Activated T-cell treated with anti-CD3 and anti-CD28 coated beads, Interleukin-2, amount 50 U/mL, for 72 hours (primary cell): ENCODE measurements at regions not wholly inside any gene's neighbourhood (a gene's known extent, or its start where the extent isn't known, plus 50 kb on each side); places are given as distances from the start of the nearest gene placed in this dataset.

Experiments used
- ATAC-seq, 2 donors: fragments of 150-1000 bp; cut with Tn5 transposase; replicated peaks in 1 of 2; 2 replicates each; pipeline ENCODE4 v1.10.0; 2021; ENCODE audit warnings: moderate library complexity in 2 of 2, mild to moderate bottlenecking in 1 of 2
- DNase-seq, 2 donors: peaks; one replicate each; pipeline ENCODE4 v3.0.0; 2021 to 2022; ENCODE audit warnings: mixed read lengths in 1 of 2
- H3K27ac Mint-ChIP-seq: one replicate; pipeline ENCODE4 v1.8.0; 2022; ENCODE audit warnings: mild to moderate bottlenecking, moderate library complexity, mixed read lengths
- H3K27me3 Mint-ChIP-seq: one replicate; pipeline ENCODE4 v1.8.0; 2022; ENCODE audit warnings: low read depth, mixed read lengths
- H3K36me3 Mint-ChIP-seq, 2 donors: one replicate each; pipeline ENCODE4 v1.8.0; 2022; ENCODE audit warnings: mixed read lengths in 2 of 2, mild to moderate bottlenecking in 1 of 2; ENCODE audit not compliant: insufficient read depth in 2 of 2
- H3K4me1 Mint-ChIP-seq: one replicate; pipeline ENCODE4 v1.8.0; 2022; ENCODE audit warnings: low read depth, mixed read lengths
- H3K4me3 Mint-ChIP-seq, 2 donors: one replicate each; pipeline ENCODE4 v1.8.0; 2022; ENCODE audit warnings: mild to moderate bottlenecking in 2 of 2, mixed read lengths in 2 of 2, moderate library complexity in 2 of 2
- H3K9me3 Mint-ChIP-seq, 2 donors: one replicate each; pipeline ENCODE4 v1.8.0; 2022; ENCODE audit warnings: mixed read lengths in 2 of 2

DNA sequence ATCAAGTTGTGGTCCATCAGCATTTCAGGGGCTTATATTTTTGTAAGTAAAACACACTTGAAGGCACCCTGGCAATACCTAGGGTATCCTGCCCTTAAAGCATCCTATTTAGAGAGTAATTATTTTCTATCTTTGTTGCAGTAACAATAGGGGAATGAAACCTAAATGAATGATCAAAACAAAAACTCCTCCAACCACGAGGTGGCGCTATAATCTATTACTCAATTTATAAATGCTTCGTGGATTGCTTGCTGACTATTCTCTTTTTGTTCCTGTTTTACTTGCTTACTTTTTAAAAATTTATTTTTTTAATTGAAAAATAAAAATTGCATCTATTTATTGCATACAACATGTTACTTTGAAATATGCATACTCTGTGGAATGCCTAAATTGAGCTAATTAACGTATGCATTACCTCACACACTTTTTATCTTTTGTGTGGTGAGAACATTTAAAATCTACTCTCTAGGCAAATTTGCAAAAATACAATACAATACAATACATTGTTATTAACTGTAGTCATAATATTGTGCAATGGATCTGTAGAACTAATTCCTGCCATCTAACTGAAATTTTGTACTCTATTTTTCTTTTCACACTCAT, 147.7 kb upstream of the BMPER start:
- H3K27me3 Mint-ChIP-seq = no peaks in the 10 kb centered on the region
- no peak overlapping the region for H3K27ac Mint-ChIP-seq
- no peaks in the 10 kb centered on the region for H3K36me3 Mint-ChIP-seq
- H3K9me3 Mint-ChIP-seq = no peaks in the 10 kb centered on the region
- H3K4me3 Mint-ChIP-seq = no peak overlapping the region
- peak; percentile 6 to 27 for DNase-seq
- H3K4me1 Mint-ChIP-seq = no peaks in the 10 kb centered on the region
- no peak for ATAC-seq

DNA sequence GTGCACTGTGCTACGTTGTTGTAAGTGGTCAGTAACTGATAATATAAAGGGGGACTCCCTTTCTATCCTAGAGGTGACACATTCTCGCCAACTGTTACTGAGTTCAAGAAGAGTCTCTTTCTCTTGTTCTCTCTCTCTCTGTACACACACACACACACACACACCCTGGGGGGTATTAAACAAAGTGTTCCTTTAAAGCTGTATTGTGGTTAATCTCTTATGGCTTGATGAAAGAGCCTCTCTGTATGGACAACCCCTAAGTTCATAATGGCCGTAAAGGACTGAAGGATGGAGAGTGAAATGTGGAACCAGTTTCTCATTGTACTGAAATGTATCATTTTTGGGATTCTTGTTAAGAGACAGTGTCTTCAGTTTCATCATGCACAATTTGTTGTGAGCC, 145.2 kb upstream of the BMPER start:
- DNase-seq (no peak), ATAC-seq (no peak)
- H3K36me3 Mint-ChIP-seq = no peaks in the 10 kb centered on the region
- H3K4me1 Mint-ChIP-seq = no peaks in the 10 kb centered on the region
- no peaks in the 10 kb centered on the region for H3K9me3 Mint-ChIP-seq
- H3K27me3 Mint-ChIP-seq = no peaks in the 10 kb centered on the region
- H3K27ac Mint-ChIP-seq = no peak overlapping the region
- no peak overlapping the region for H3K4me3 Mint-ChIP-seq

DNA sequence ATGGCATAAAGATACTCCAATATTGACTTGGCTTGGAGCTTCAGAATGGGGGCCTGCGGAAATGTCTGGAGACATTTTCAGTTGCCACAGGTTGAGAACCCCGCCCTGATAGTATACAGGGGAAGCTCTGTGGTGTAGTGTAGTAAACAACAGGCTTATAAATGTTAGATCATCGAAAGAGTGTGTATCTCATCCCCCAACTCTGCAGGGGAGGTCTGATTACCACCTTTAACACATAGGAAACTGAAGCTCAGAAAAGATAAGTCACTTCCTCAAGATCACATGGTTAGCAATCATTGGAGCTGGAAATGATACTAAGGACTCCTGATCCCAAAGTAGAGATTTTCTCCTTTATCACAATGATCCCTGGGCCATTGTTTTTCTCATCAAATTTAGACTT, 144.5 kb upstream of the BMPER start:
- no peak overlapping the region for H3K4me3 Mint-ChIP-seq
- no peak for ATAC-seq
- H3K9me3 Mint-ChIP-seq = no peaks in the 10 kb centered on the region
- DNase-seq = no peak
- H3K36me3 Mint-ChIP-seq = no peaks in the 10 kb centered on the region
- no peaks in the 10 kb centered on the region for H3K4me1 Mint-ChIP-seq
- no peak overlapping the region for H3K27ac Mint-ChIP-seq
- H3K27me3 Mint-ChIP-seq = no peaks in the 10 kb centered on the region

DNA sequence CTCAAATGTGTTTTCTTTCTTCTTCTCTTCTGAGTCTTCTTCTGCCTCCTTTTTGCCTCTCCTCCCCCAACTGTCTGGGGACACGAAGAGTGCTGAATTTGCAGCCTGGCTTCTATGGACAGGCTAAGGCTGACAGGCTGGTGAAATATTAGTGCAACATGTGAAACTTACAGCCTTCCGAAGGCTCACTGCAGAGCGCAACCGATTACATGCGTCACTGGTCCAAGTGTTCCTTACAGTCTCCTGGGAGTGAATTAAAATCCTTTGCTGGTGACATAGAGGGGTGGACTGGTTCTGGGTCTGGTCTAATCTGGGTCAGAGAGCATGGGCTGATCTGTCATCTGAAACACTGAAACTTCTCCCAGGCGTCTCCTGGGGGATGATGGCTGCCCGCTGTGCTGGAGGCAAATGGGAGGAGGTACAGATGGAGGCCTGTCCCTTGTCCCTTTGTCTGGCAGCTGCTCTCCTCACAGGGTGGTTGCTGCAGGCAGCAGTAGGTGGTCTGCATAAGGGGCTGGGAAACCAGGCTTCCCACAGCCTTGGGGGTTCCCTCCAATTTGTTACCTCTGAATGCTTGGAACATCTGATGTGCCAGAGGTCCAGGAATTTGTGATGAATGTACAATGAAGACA, 143.8 kb upstream of the BMPER start:
- H3K4me1 Mint-ChIP-seq = no peaks in the 10 kb centered on the region
- no peak overlapping the region for H3K27ac Mint-ChIP-seq
- no peaks in the 10 kb centered on the region for H3K36me3 Mint-ChIP-seq
- no peaks in the 10 kb centered on the region for H3K27me3 Mint-ChIP-seq
- H3K4me3 Mint-ChIP-seq = no peak overlapping the region
- ATAC-seq (no peak), DNase-seq (no peak)
- H3K9me3 Mint-ChIP-seq = no peaks in the 10 kb centered on the region

DNA sequence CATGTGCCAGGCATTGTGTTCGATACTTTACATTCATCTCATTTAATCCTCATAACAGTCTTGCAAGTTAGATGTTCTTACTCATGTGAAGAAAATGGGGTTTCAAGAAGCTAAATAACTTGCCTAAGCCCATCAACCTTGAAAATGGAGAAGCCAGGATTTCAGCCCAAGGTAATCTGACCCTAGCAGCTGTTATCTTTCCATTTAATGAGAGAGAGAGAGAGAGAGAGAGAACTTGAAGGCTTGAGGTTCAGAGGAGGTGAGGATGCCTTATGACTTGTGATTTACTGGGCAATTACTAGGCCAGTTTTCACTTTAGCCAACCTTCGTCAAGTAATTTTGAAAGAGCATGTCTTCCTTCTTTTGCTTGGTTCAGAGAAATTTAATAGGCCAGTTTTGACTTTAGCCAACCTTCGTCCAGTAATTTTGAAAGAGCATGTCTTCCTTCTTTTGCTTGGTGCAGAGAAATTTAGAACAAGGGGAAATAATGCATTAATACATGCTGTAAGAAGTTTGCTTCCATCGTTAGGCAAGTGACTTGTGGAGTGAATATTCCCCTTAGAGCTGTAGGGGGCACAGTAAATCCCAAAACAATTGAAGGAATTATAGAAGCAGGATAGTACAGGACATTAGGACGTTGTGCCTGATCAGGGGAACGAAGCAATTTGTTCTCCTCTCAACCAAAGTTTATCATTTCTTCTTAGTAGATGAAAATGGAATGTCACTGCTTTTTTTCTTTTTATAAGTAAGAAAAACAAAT, 143.0 kb upstream of the BMPER start:
- no peaks in the 10 kb centered on the region for H3K36me3 Mint-ChIP-seq
- H3K27ac Mint-ChIP-seq = no peak overlapping the region
- DNase-seq (no peak), ATAC-seq (no peak)
- no peak overlapping the region for H3K4me3 Mint-ChIP-seq
- no peaks in the 10 kb centered on the region for H3K9me3 Mint-ChIP-seq
- no peaks in the 10 kb centered on the region for H3K4me1 Mint-ChIP-seq
- no peaks in the 10 kb centered on the region for H3K27me3 Mint-ChIP-seq

DNA sequence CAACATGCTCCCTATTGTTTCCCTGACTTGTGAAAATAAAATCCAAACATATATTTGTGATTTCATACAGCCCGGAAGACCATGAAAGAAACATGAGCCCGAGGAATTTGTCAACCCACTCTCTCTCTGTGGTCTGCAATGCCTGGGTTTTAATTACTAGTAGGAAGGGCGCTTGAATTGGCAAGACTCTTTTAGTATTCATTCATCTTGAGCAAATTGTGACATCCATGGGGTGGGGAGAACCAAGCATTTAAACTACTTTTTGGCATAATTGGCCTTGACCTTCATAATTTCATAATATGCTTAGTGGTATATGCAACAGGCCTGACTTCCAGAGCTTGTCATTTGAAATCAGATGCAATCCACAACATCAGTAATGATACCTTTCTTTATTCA, 142.4 kb upstream of the BMPER start:
- H3K36me3 Mint-ChIP-seq = no peaks in the 10 kb centered on the region
- no peaks in the 10 kb centered on the region for H3K9me3 Mint-ChIP-seq
- H3K27ac Mint-ChIP-seq = no peak overlapping the region
- H3K4me3 Mint-ChIP-seq = no peak overlapping the region
- DNase-seq = no peak
- no peaks in the 10 kb centered on the region for H3K27me3 Mint-ChIP-seq
- no peaks in the 10 kb centered on the region for H3K4me1 Mint-ChIP-seq
- no peak for ATAC-seq

DNA sequence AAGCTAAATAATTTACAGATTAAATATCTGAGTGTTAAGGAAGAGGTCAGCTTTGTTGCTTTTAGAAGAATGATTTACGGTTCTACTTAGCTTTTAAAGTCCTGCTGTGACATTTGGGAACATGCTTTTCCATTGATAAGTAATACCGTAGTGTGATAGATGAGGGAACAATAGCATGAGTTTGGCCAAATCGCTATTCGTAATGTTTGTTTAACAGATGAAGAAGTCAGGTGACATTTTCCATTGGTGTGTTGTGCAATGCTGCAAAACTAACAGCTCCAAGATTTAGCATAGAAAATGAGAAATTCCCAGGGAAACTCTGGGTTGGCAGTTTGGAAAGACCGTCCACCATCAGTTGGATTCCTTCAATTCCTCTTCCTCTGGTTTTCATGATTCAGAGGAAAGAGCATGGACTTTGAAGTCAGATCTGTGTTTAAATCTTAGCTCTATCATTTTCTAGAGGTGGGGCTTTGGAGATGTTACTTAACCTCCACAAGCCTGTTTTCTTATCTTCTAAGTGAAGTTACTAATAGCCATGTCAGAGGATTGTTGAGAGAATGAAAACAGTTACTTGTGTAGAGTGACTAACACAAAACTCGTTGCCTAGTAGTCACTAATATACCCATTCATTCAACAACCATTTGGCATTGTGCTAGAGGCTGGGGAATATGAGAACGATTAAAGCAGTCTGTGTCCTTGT, 140.4 kb upstream of the BMPER start:
- Mint-ChIP-seq H3K27me3 (no peaks in the 10 kb centered on the region), H3K4me3 (no peak overlapping the region), H3K36me3 (no peaks in the 10 kb centered on the region), H3K27ac (no peak overlapping the region), H3K4me1 (no peaks in the 10 kb centered on the region), H3K9me3 (no peaks in the 10 kb centered on the region)
- ATAC-seq = no peak
- no peak for DNase-seq

DNA sequence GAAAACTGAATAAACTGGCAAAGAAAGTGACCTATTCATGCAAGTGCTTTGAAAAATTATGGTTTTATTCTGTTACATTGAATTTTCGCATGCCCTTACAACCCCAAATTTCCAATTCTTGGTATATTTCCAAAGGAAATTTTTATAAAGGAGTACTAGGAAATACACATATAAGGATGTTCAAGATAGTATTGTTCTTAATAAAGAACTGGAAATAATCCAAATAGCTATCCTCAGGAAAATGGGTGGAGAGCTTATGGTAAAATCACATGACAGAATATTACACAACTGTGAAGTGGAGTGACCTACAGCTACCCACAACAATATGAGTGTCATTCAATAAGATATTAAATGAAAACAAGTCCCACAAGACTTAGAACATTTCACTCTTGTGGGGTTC, 138.9 kb upstream of the BMPER start:
- Mint-ChIP-seq H3K9me3 (no peaks in the 10 kb centered on the region), H3K4me1 (no peaks in the 10 kb centered on the region), H3K27ac (no peak overlapping the region), H3K4me3 (no peak overlapping the region), H3K36me3 (no peaks in the 10 kb centered on the region), H3K27me3 (no peaks in the 10 kb centered on the region)
- DNase-seq (no peak), ATAC-seq (no peak)

DNA sequence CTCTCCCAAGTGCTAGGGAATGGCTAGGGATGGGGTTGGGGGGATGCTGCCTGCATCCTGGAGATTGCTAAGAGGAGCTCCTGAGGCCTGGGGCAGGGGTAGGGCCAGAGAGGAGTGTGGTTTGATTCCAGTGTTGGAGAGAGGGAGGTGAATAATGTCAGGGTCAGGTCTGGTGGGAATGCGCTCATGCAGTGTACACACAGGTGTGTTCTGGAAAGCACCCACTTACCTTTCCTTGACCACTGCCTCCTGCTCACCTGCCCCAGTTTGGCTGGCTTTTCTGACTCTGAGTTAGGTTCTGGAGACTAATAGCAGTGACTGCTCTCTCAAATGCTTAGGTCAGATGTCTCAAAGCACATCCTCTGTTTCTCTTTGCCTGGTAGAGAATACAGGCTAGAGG, 135.4 kb upstream of the BMPER start:
- Mint-ChIP-seq H3K36me3 (no peaks in the 10 kb centered on the region), H3K27me3 (no peaks in the 10 kb centered on the region), H3K4me3 (no peak overlapping the region), H3K4me1 (peaks cover 12% of the 10 kb centered on the region), H3K27ac (no peak overlapping the region), H3K9me3 (peaks cover 1 to 4% of the 10 kb centered on the region in 2 donors)
- ATAC-seq = no peak
- DNase-seq = no peak

DNA sequence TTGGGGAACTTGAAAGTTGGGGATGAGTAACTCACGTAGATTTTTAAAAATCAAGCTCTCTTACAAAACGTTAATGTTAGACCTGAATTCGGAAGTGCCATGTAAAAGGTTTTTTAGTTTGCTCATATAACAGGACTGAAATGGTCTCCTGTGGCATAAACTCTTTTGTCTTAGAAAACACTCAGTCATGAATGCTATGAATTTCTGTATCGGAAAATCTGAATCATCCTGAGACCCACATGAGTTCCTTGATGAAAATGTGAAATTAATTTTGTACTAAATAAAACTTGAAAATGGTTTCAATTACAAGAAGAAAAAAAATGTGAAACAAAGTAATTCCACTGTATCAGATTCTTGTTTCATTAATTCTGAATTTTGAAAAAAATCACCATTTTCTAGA, 134.8 kb upstream of the BMPER start:
- Mint-ChIP-seq H3K36me3 (no peaks in the 10 kb centered on the region), H3K4me3 (no peak overlapping the region)

DNA sequence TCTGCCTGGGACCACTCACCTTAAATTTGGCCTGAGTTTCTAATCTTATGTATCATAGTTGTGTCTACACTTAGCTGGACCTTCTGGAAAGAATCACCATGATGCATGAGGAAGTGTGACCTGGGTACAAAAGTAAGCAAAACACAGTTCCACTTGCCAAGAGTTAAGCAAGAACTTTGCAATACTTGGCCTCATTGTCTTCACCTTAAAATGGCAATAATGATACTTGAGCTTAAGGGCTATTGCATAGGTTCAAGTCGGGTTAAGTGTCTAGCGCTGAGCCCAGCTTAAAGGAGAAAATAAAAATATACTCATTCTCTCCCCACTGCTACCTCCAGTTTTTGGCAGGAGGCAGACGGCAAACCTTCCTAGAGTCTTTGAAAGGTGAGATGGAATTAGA, 133.9 kb upstream of the BMPER start:
- ATAC-seq (no peak), DNase-seq (no peak)
- H3K4me3 Mint-ChIP-seq = no peak overlapping the region
- H3K9me3 Mint-ChIP-seq = peaks cover 1 to 4% of the 10 kb centered on the region in 2 donors
- no peaks in the 10 kb centered on the region for H3K36me3 Mint-ChIP-seq
- H3K27ac Mint-ChIP-seq = no peak overlapping the region
- no peaks in the 10 kb centered on the region for H3K27me3 Mint-ChIP-seq
- H3K4me1 Mint-ChIP-seq = peaks cover 16% of the 10 kb centered on the region

More for the DNA sequence above, 134.8 kb upstream of the BMPER start:
- H3K27me3 Mint-ChIP-seq = no peaks in the 10 kb centered on the region
- no peak overlapping the region for H3K27ac Mint-ChIP-seq
- ATAC-seq (no peak), DNase-seq (no peak)
- peaks cover 16% of the 10 kb centered on the region for H3K4me1 Mint-ChIP-seq
- H3K9me3 Mint-ChIP-seq = peaks cover 1 to 4% of the 10 kb centered on the region in 2 donors

DNA sequence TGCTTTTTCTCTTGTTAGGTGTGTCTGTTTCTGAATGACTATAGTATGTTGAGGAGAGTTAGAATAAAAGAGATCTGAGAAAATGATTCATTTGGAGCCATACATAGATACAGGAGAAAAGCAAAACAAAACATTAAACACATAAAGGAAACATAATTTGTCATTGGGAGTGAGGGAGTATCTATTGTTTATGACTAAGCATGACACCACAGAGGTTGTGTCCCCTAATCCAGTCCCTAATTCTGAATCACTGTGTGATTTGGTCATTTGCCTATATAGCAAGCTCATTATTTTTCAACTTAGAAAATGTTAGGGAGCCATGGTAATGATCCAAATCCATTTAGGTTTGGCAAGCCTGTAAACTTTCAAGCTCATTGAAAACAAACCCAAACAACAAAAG, 132.3 kb upstream of the BMPER start:
- peak; percentile 83 to 87 for ATAC-seq
- DNase-seq = no peak
- Mint-ChIP-seq H3K4me1 (peaks cover 16% of the 10 kb centered on the region), H3K36me3 (no peaks in the 10 kb centered on the region), H3K27me3 (no peaks in the 10 kb centered on the region), H3K27ac (peak overlapping the region; percentile 2), H3K4me3 (no peak overlapping the region), H3K9me3 (peaks cover 1 to 4% of the 10 kb centered on the region in 2 donors)

DNA sequence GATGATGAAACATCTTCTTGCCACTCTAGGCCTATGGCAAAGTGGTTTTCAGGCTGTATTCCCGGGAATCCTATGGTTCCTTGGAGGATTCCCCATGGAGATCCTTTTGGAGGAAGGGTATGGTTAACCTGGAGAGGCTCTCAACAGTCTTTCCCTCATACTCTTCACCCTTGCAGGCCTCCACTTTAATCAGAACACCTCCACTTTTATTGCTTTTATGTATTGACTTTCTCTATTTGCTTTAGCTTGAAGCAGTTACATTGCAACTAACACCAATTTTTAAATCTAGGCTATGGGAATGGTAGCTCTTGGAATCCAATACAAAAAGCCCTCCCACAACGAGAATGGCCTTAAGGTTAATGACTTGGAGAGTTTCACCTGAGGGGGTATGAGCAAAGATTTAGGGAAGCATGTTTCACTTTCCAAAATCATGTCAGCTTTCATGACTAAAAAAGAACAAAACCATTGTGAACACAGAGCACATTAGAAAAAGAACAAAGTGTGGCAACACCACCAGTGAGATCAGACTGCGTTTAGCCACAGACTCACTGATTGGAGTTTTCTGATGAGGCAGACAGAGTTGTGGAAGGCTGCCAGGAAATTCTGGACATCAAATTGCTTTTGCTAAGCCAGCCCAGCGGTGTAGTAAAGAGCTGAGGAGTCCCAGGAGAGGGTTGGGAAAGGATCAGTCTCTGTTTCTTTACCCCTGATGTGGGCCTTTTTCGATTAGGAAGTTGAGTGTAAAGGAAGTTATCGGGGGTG, 130.4 kb upstream of the BMPER start:
- Mint-ChIP-seq H3K27ac (no peak overlapping the region), H3K4me1 (peaks cover 16% of the 10 kb centered on the region), H3K9me3 (peaks cover 1 to 4% of the 10 kb centered on the region in 2 donors), H3K36me3 (no peaks in the 10 kb centered on the region), H3K4me3 (no peak overlapping the region), H3K27me3 (no peaks in the 10 kb centered on the region)
- DNase-seq (no peak), ATAC-seq (peak in 1 of 2 donors; percentile 35)
